NCI-H2107 treated with DMSO at 0.1 percent for 48 hours (cell line): ENCODE measurements at regions not wholly inside any gene's neighbourhood (a gene's known extent, or its start where the extent isn't known, plus 50 kb on each side); places are given as distances from the start of the nearest gene placed in this dataset.

Experiments
- DNase-seq: peaks from one replicate; lab custom pipeline; 2025; ENCODE audit not compliant: unreplicated experiment; lab: John Stamatoyannopoulos, UW

- DNase-seq = no peak
Observed at GRCh38 chr15:70214941-70215635, 117.4 kb upstream of the TLE3 start.

GRCh38 chr15:70214276-70214675, 116.6 kb upstream of the TLE3 start:
- no peak for DNase-seq

GRCh38 chr15:70213794-70214193, 116.1 kb upstream of the TLE3 start:
- DNase-seq = no peak

GRCh38 chr15:70212963-70213315, 115.2 kb upstream of the TLE3 start:
- no peak for DNase-seq

- no peak for DNase-seq
Observed at GRCh38 chr15:70212286-70212962, 114.7 kb upstream of the TLE3 start.

- no peak for DNase-seq
Observed at GRCh38 chr15:70210528-70210927, 112.8 kb upstream of the TLE3 start.

- no peak for DNase-seq
Observed at GRCh38 chr15:70210076-70210475, 112.4 kb upstream of the TLE3 start.

GRCh38 chr15:70209499-70209898, 111.8 kb upstream of the TLE3 start:
- DNase-seq = no peak

GRCh38 chr15:70208332-70208731, 110.6 kb upstream of the TLE3 start:
- DNase-seq = no peak

GRCh38 chr15:70206668-70207067, 109.0 kb upstream of the TLE3 start:
- DNase-seq = no peak

- no peak for DNase-seq
Observed at GRCh38 chr15:70204652-70205051, 106.9 kb upstream of the TLE3 start.

- no peak for DNase-seq
Observed at GRCh38 chr15:70203981-70204560, 106.4 kb upstream of the TLE3 start.

- DNase-seq = no peak
Observed at GRCh38 chr15:70202756-70203155, 105.0 kb upstream of the TLE3 start.

GRCh38 chr15:70201425-70201775, 103.7 kb upstream of the TLE3 start:
- DNase-seq = no peak

GRCh38 chr15:70200511-70201424, 103.1 kb upstream of the TLE3 start:
- no peak for DNase-seq

- no peak for DNase-seq
Observed at GRCh38 chr15:70199540-70200410, 102.1 kb upstream of the TLE3 start.

- no peak for DNase-seq
Observed at GRCh38 chr15:70199124-70199482, 101.4 kb upstream of the TLE3 start.

GRCh38 chr15:70198441-70199123, 100.9 kb upstream of the TLE3 start:
- no peak for DNase-seq

- no peak for DNase-seq
Observed at GRCh38 chr15:70197945-70198361, 100.2 kb upstream of the TLE3 start.

- DNase-seq = no peak
Observed at GRCh38 chr15:70197318-70197944, 99.7 kb upstream of the TLE3 start.
